Trophoblast cell (in vitro differentiated cells and primary cell): ENCODE measurements at regions not wholly inside any gene's neighbourhood (a gene's known extent, or its start where the extent isn't known, plus 50 kb on each side); places are given as distances from the start of the nearest gene placed in this dataset.

Source experiments
- DNase-seq, 2 donors: peaks; one replicate each; pipeline ENCODE4 v3.0.0-alpha.2; 2016
- H2AFZ ChIP-seq: 2 replicates; pipeline ENCODE4 v1.6.1; 2013; ENCODE audit warnings: low read length, moderate library complexity, mild to moderate bottlenecking; ENCODE audit not compliant: insufficient read depth, poor library complexity
- H2AK5ac ChIP-seq: 2 replicates; pipeline ENCODE4 v1.6.1; 2013; ENCODE audit warnings: mild to moderate bottlenecking, low read length
- H2BK120ac ChIP-seq: 2 replicates; pipeline ENCODE4 v1.6.1; 2013; ENCODE audit warnings: low read length, mild to moderate bottlenecking, moderate library complexity; ENCODE audit not compliant: insufficient read depth, poor library complexity
- H2BK12ac ChIP-seq: 2 replicates; pipeline ENCODE4 v1.6.1; 2013; ENCODE audit warnings: mild to moderate bottlenecking, low read length, moderate library complexity
- H2BK5ac ChIP-seq: 2 replicates; pipeline ENCODE4 v1.6.1; 2013; ENCODE audit warnings: low read length, low read depth, moderate library complexity, mild to moderate bottlenecking; ENCODE audit not compliant: poor library complexity
- H3K14ac ChIP-seq: 2 replicates; pipeline ENCODE4 v1.6.1; 2013; ENCODE audit warnings: mild to moderate bottlenecking, low read length
- H3K18ac ChIP-seq: 2 replicates; pipeline ENCODE4 v1.6.1; 2013; ENCODE audit warnings: mild to moderate bottlenecking, low read length
- H3K23ac ChIP-seq: 2 replicates; pipeline ENCODE4 v1.6.1; 2013; ENCODE audit warnings: low read length
- H3K27ac ChIP-seq: 2 replicates; pipeline ENCODE4 v1.5.1; 2013; ENCODE audit warnings: low read depth, mild to moderate bottlenecking, inconsistent platforms, low read length, moderate library complexity
- H3K27me3 ChIP-seq: 2 replicates; pipeline ENCODE4 v1.6.1; 2013; ENCODE audit warnings: inconsistent platforms, mild to moderate bottlenecking, low read length, moderate library complexity; ENCODE audit not compliant: insufficient read depth
- H3K36me3 ChIP-seq, 2 experiments: 1 replicate in 1 of 2; 2 replicates in 1 of 2; pipeline ENCODE4 v1.6.1; 2013; ENCODE audit warnings: low read length in 2 of 2, mild to moderate bottlenecking in 2 of 2, moderate library complexity in 1 of 2; ENCODE audit not compliant: insufficient read depth in 2 of 2, control insufficient read depth in 1 of 2
- H3K4ac ChIP-seq: 2 replicates; pipeline ENCODE4 v1.6.1; 2013; ENCODE audit warnings: low read depth, mild to moderate bottlenecking, low read length, moderate library complexity
- H3K4me1 ChIP-seq, 2 experiments: 1 replicate in 1 of 2; 2 replicates in 1 of 2; pipeline ENCODE4 v1.6.1; 2013; ENCODE audit warnings: low read length in 2 of 2, mild to moderate bottlenecking in 2 of 2, moderate library complexity in 1 of 2; ENCODE audit not compliant: insufficient read depth in 2 of 2, control insufficient read depth in 1 of 2
- H3K4me2 ChIP-seq: 2 replicates; pipeline ENCODE4 v1.6.1; 2013; ENCODE audit warnings: inconsistent platforms, mild to moderate bottlenecking, low read length, moderate library complexity
- H3K4me3 ChIP-seq: 2 replicates; pipeline ENCODE4 v1.5.1; 2013; ENCODE audit warnings: mild to moderate bottlenecking, low read depth, low read length, inconsistent platforms
- H3K79me1 ChIP-seq: one replicate; pipeline ENCODE4 v1.6.1; 2013; ENCODE audit warnings: low read length
- H3K79me2 ChIP-seq: 2 replicates; pipeline ENCODE4 v1.6.1; 2013; ENCODE audit warnings: low read length, mild to moderate bottlenecking; ENCODE audit not compliant: control insufficient read depth, insufficient read depth, poor library complexity
- H3K9ac ChIP-seq: 2 replicates; pipeline ENCODE4 v1.6.1; 2013; ENCODE audit warnings: mild to moderate bottlenecking, low read length
- H3K9me3 ChIP-seq: 2 replicates; pipeline ENCODE4 v1.6.1; 2013; ENCODE audit warnings: low read depth, mild to moderate bottlenecking, control low read depth, inconsistent platforms, low read length; ENCODE audit not compliant: insufficient read depth
- H4K12ac ChIP-seq: 2 replicates; pipeline ENCODE4 v1.6.1; 2013; ENCODE audit warnings: low read depth, mild to moderate bottlenecking, low read length, moderate library complexity
- H4K8ac ChIP-seq: 2 replicates; pipeline ENCODE4 v1.6.1; 2013; ENCODE audit warnings: low read depth, mild to moderate bottlenecking, low read length, moderate library complexity
- H4K91ac ChIP-seq: one replicate; pipeline ENCODE4 v1.6.1; 2013; ENCODE audit warnings: low read depth, mild to moderate bottlenecking, low read length, moderate library complexity
- WGBS: extraction: QIAGEN DNeasy Blood & Tissue Kit; methylation state at CpG from one replicate; pipeline ENCODE4 v1.1.7; 2013; ENCODE audit warnings: missing lambda C conversion rate; ENCODE audit not compliant: insufficient read length, insufficient coverage; ENCODE audit errors: extremely low coverage; 5-methylcytosine and 5-hydroxymethylcytosine counted together

DNA sequence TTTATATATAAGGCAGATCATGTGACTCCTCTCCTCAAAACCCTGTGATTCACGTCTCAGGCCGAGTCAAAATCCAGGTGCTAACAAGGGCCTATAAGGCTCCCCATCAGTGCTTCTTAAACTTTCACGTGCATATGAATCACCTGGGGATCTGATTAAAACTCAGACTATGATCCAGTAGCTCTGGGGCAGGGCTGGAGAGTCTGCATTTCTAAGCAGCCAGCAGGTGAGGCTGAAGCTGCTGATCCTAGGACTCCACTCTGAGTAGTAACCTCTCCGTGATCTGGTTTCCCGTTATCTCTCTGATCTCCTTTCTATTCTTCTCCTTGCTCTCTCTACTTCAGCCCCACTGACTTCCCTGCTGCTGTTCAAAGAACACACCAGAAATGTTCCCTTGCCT is 252.4 kb upstream of the RPS6KA3 start:
- Histone ChIP-seq H4K91ac (no peak overlapping the region), H3K27ac (peak overlapping the region; percentile 33), H3K79me2 (no peaks in the 10 kb centered on the region), H2BK5ac (peak overlapping the region; percentile 14), H3K9me3 (no peaks in the 10 kb centered on the region), H3K23ac (no peak overlapping the region), H3K27me3 (no peaks in the 10 kb centered on the region), H3K9ac (no peak overlapping the region), H4K12ac (no peak overlapping the region), H3K79me1 (peaks cover 2% of the 10 kb centered on the region), H2BK120ac (no peak overlapping the region), H3K18ac (no peak overlapping the region), H3K4me2 (no peak overlapping the region), H3K14ac (no peak overlapping the region), H2BK12ac (no peak overlapping the region), H3K36me3 (no peaks in the 10 kb centered on the region), H2AFZ (no peak overlapping the region), H3K4me3 (no peak overlapping the region), H2AK5ac (no peak overlapping the region), H4K8ac (no peak overlapping the region), H3K4me1 (peaks cover 7 to 8% of the 10 kb centered on the region in 2 experiments), H3K4ac (no peak overlapping the region)
- peak; percentile 30 to 41 for DNase-seq
- WGBS, result no CpG with 5 or more reads among the region's 5 CpGs

DNA sequence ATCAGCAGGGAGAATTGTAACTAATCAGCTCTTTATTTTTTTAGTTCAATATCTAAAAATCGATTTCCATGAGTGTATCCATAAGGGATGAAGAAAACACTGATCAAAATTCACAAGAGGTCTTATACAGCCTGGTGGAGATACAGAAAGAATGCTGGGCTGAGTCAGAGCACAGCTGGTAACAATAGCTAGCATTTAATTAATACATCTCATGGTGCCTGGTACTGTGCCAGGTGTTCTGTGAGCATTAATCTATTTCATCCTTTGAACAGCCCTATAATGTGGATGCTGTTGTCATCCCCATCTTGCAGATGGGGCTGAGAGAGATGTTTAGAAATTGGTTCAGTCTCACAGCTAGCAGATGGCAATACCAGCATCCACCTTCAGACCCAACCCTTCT is 250.9 kb upstream of the RPS6KA3 start:
- no peak overlapping the region for H3K14ac ChIP-seq
- no peak overlapping the region for H3K18ac ChIP-seq
- H3K27ac ChIP-seq, result no peak overlapping the region
- no peak overlapping the region for H2AFZ ChIP-seq
- H3K4me1 ChIP-seq, result peaks cover 7 to 8% of the 10 kb centered on the region in 2 experiments
- H4K8ac ChIP-seq, result no peak overlapping the region
- H3K9me3 ChIP-seq, result no peaks in the 10 kb centered on the region
- no peak overlapping the region for H4K12ac ChIP-seq
- no peak overlapping the region for H2BK120ac ChIP-seq
- H2BK5ac ChIP-seq, result no peak overlapping the region
- peaks cover 2% of the 10 kb centered on the region for H3K79me1 ChIP-seq
- no peak for DNase-seq
- no peaks in the 10 kb centered on the region for H3K27me3 ChIP-seq
- no CpG with 5 or more reads among the region's 1 CpG for WGBS
- no peak overlapping the region for H4K91ac ChIP-seq
- no peak overlapping the region for H3K23ac ChIP-seq
- H3K36me3 ChIP-seq, result no peaks in the 10 kb centered on the region
- peak overlapping the region; percentile 6 for H2BK12ac ChIP-seq
- H2AK5ac ChIP-seq, result no peak overlapping the region
- H3K4me3 ChIP-seq, result no peak overlapping the region
- H3K9ac ChIP-seq, result no peak overlapping the region
- H3K79me2 ChIP-seq, result no peaks in the 10 kb centered on the region
- H3K4me2 ChIP-seq, result no peak overlapping the region
- no peak overlapping the region for H3K4ac ChIP-seq

DNA sequence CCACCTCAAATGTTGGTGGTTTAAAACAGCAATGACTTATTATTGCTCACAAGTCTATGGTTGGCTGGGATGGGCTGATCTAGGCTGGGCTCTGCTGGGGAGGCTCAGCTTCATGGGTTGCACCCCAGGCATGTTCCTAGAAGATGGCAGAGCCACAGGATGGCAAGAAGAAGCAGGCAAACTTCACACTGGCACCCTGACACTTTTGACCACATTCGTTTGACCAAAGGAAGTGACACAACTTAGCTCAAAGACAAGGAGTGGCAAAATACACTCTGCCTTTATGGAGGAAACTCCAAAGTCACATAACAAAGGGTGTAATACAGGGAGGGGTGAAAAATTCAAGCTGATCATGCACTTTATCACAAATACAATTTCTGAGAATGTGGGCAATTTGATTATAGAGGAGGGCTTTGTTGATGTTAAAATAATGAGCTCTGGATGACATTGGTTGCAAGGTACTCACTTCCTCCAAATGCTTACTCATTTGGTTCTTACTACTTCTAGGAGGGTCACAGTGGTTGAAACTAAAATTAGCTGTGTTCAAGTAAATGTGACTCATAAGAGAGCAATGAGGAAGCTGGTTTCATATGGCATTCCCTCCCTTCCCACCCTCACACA is 249.2 kb upstream of the RPS6KA3 start:
- Histone ChIP-seq H3K36me3 (no peaks in the 10 kb centered on the region), H2BK12ac (peak overlapping the region; percentile 23), H3K27ac (no peak overlapping the region), H2BK5ac (peak overlapping the region; percentile 42), H3K79me2 (no peaks in the 10 kb centered on the region), H3K14ac (no peak overlapping the region), H3K4ac (no peak overlapping the region), H4K12ac (no peak overlapping the region), H3K4me2 (no peak overlapping the region), H3K18ac (no peak overlapping the region), H2AFZ (no peak overlapping the region), H3K27me3 (no peaks in the 10 kb centered on the region), H3K9me3 (no peaks in the 10 kb centered on the region), H3K9ac (no peak overlapping the region), H3K79me1 (peaks cover 2% of the 10 kb centered on the region), H4K8ac (no peak overlapping the region), H4K91ac (peak overlapping the region; percentile 32), H3K4me3 (no peak overlapping the region), H3K23ac (no peak overlapping the region), H3K4me1 (peaks cover 7 to 8% of the 10 kb centered on the region in 2 experiments), H2AK5ac (no peak overlapping the region), H2BK120ac (peak overlapping the region; percentile 4)
- WGBS, result no CpG with 5 or more reads among the region's 1 CpG
- peak in 1 of 2 donors; percentile 49 for DNase-seq

DNA sequence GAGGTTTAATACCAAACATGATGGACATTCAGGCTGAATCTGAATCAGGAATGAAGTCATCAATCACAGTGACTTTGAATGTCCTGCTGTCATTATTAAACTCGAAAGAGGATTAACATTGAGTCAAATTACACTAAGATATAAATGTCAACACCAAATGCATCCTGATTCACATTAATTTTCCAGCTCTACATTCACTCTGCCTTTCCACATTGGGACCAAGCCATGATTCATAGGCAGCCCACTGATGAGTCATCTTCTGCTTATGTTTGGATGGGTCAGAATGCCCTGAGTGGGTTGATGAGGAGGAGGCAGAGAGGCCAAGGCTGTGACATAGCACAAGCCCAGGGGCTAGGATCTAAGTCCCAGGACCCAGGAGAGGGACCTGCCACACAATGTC is 247.6 kb upstream of the RPS6KA3 start:
- Histone ChIP-seq H2BK12ac (no peak overlapping the region), H3K18ac (no peak overlapping the region), H3K4me3 (no peak overlapping the region), H3K4me2 (no peak overlapping the region), H3K36me3 (no peaks in the 10 kb centered on the region), H3K4me1 (peaks cover 6 to 7% of the 10 kb centered on the region in 2 experiments), H3K14ac (no peak overlapping the region), H4K8ac (no peak overlapping the region), H2BK120ac (no peak overlapping the region), H2AK5ac (no peak overlapping the region), H3K79me2 (no peaks in the 10 kb centered on the region), H3K4ac (no peak overlapping the region), H3K27me3 (no peaks in the 10 kb centered on the region), H3K79me1 (peaks cover 2% of the 10 kb centered on the region), H3K27ac (no peak overlapping the region), H4K91ac (peak overlapping the region; percentile 2), H2BK5ac (no peak overlapping the region), H3K9ac (no peak overlapping the region), H3K9me3 (no peaks in the 10 kb centered on the region), H4K12ac (no peak overlapping the region), H2AFZ (no peak overlapping the region), H3K23ac (no peak overlapping the region)
- DNase-seq, result peak; percentile 47 to 61
- no CpG with 5 or more reads among the region's 1 CpG for WGBS
